K562 (cell line): ENCODE measurements at regions not wholly inside any gene's neighbourhood (a gene's known extent, or its start where the extent isn't known, plus 50 kb on each side); places are given as distances from the start of the nearest gene placed in this dataset.

Source experiments
- ATAC-seq: fragments of 200-7000 bp; cut with Tn5 transposase; 3 replicates; pipeline ENCODE4 v1.9.1; 2020; ENCODE audit warnings: moderate library complexity
- BruUV-seq: library from RNA; stranded (reverse); fragments of 400-500 nt; replicated peaks from 2 replicates; lab custom pipeline; 2021; lab: Mats Ljungman, UMichigan
- CTCF ChIA-PET: fragments of 300-600 bp; formaldehyde crosslinking; extraction: SDS; loops from one replicate; lab custom pipeline; 2021; ENCODE audit warnings: low intra/inter-chr PET ratio; lab: Yijun Ruan, JAX
- POLR2A ChIA-PET: fragments of 300-600, 350-650 bp; sonication (Branson Sonifier 250); formaldehyde crosslinking; extraction: SDS; loops from one replicate; lab custom pipeline; 2021; ENCODE audit warnings: antibody characterized with exemption, inconsistent platforms; lab: Yijun Ruan, JAX
- DNase-seq, 4 experiments: peaks; one replicate each; pipeline versions ENCODE4 v3.0.0 to v3.0.0-alpha.2; 2011 to 2018; ENCODE audit warnings: low spot score in 3 of 4, mixed read lengths in 3 of 4; ENCODE audit errors: extremely low read depth in 1 of 4
- FAIRE-seq: peaks from 2 replicates; lab custom pipeline; 2011; peaks lifted over from hg19 to GRCh38; lab: Jason Lieb, UNC
- H2AFZ ChIP-seq: 2 replicates; pipeline ENCODE4 v1.6.0; 2011; ENCODE audit warnings: low read depth, low read length, control low read depth, inconsistent platforms
- H3K27ac ChIP-seq: fragments of 200-600 bp; 3 replicates; pipeline ENCODE4 v1.8.0; 2011; ENCODE audit warnings: low read depth, mild to moderate bottlenecking, control low read depth, inconsistent platforms, low read length, moderate library complexity, mixed read lengths; ENCODE audit errors: extremely low read depth
- H3K27me3 ChIP-seq, 2 experiments: fragments of 300-600 bp in 1 of 2; 2 replicates in 1 of 2; 3 replicates in 1 of 2; pipeline versions ENCODE4 v1.6.0 to v1.8.0; 2011; ENCODE audit warnings: inconsistent platforms in 2 of 2, low read length in 2 of 2, mild to moderate bottlenecking in 1 of 2, mixed read lengths in 1 of 2, moderate library complexity in 1 of 2; ENCODE audit not compliant: control insufficient read depth in 2 of 2, insufficient read depth in 2 of 2
- H3K36me3 ChIP-seq: fragments of 300-600 bp; 3 replicates; pipeline ENCODE4 v1.8.0; 2011; ENCODE audit warnings: mild to moderate bottlenecking, low read length, inconsistent platforms; ENCODE audit not compliant: control insufficient read depth, insufficient read depth
- H3K4me1 ChIP-seq, 2 experiments: fragments of 200-600 bp in 1 of 2; replicated peaks in 1 of 2; 2 replicates in 1 of 2; 3 replicates in 1 of 2; pipeline versions ENCODE4 v1.5.1 to v1.8.0; 2011; ENCODE audit warnings: inconsistent platforms in 2 of 2, low read length in 2 of 2, mild to moderate bottlenecking in 1 of 2, mixed read lengths in 1 of 2, moderate library complexity in 1 of 2; ENCODE audit not compliant: control insufficient read depth in 2 of 2, insufficient read depth in 2 of 2
- H3K4me2 ChIP-seq: 2 replicates; pipeline ENCODE4 v1.6.1; 2011; ENCODE audit warnings: low read length, control low read depth, inconsistent platforms, mixed read lengths; ENCODE audit not compliant: insufficient read depth
- H3K4me3 ChIP-seq: fragments of 200-600 bp; sonication (generic), shearing (Covaris generic); 2 replicates; pipeline ENCODE4 v1.5.1; 2016; ENCODE audit warnings: control low read depth, inconsistent platforms
- H3K79me2 ChIP-seq: fragments of 200-600 bp; 3 replicates; pipeline ENCODE4 v1.8.0; 2011; ENCODE audit warnings: low read length, inconsistent platforms; ENCODE audit not compliant: control insufficient read depth, insufficient read depth
- H3K9ac ChIP-seq, 2 experiments: 2 replicates each; pipeline versions ENCODE4 v1.6.0 to v1.6.1; 2011; ENCODE audit warnings: low read depth in 2 of 2, low read length in 2 of 2, control low read depth in 1 of 2, inconsistent platforms in 1 of 2, mild to moderate bottlenecking in 1 of 2, mixed read lengths in 1 of 2; ENCODE audit not compliant: insufficient read depth in 1 of 2
- H3K9me1 ChIP-seq: one replicate; pipeline ENCODE4 v1.6.0; 2011; ENCODE audit warnings: inconsistent platforms, mild to moderate bottlenecking, low read length, moderate library complexity; ENCODE audit not compliant: control insufficient read depth, insufficient read depth
- H3K9me3 ChIP-seq: replicated peaks from 2 replicates; pipeline ENCODE4 v1.5.1; 2011; ENCODE audit warnings: low read depth, low read length, inconsistent platforms; ENCODE audit not compliant: control insufficient read depth, insufficient read depth
- H4K20me1 ChIP-seq: replicated peaks from 2 replicates; pipeline ENCODE4 v1.6.1; 2011; ENCODE audit warnings: low read length, inconsistent platforms, mixed read lengths; ENCODE audit not compliant: control insufficient read depth, insufficient read depth
- ASH1L ChIP-seq: fragments of 450-650 bp; IDR thresholded peaks from 2 replicates; pipeline ENCODE4 v1.6.1; 2018; ENCODE audit warnings: borderline replicate concordance, mild to moderate bottlenecking, low read depth; ENCODE audit not compliant: partially characterized antibody
- DMBX1 ChIP-seq: fragments of 250-450 bp; sonication (Bioruptor Pico); IDR thresholded peaks from 2 replicates; pipeline ENCODE4 v1.8.0; 2022; ENCODE audit warnings: inconsistent platforms, mild to moderate bottlenecking, moderate library complexity, borderline replicate concordance
- HOXB6 ChIP-seq: fragments of 250-450 bp; sonication (Bioruptor Pico); IDR thresholded peaks from 2 replicates; pipeline ENCODE4 v1.5.1; 2022; ENCODE audit warnings: mild to moderate bottlenecking, borderline replicate concordance
- ILK ChIP-seq: fragments of 450-650 bp; IDR thresholded peaks from 2 replicates; pipeline ENCODE4 v1.6.1; 2016; ENCODE audit warnings: missing genetic modification characterization, low read depth, mild to moderate bottlenecking, missing compliant biosample characterization, moderate library complexity, borderline replicate concordance
- MTA1 ChIP-seq: fragments of 450-650 bp; IDR thresholded peaks from 2 replicates; pipeline ENCODE4 v1.6.1; 2017; ENCODE audit warnings: borderline replicate concordance
- NFE2L1 ChIP-seq: fragments of 450-650 bp; IDR thresholded peaks from 2 replicates; pipeline ENCODE4 v1.6.1; 2016; ENCODE audit warnings: missing genetic modification characterization, low read depth, mild to moderate bottlenecking, missing compliant biosample characterization, moderate library complexity, borderline replicate concordance
- RBM22 ChIP-seq: fragments of 200-400 bp; formaldehyde crosslinking; IDR thresholded peaks from 2 replicates; pipeline ENCODE4 v1.6.1; 2018; ENCODE audit warnings: low read length, low read depth; ENCODE audit not compliant: poor library complexity, severe bottlenecking
- RBM25 ChIP-seq: fragments of 200-400 bp; formaldehyde crosslinking; IDR thresholded peaks from 2 replicates; pipeline ENCODE4 v1.6.1; 2018; ENCODE audit warnings: low read length, low read depth, moderate library complexity; ENCODE audit not compliant: severe bottlenecking
- SFPQ ChIP-seq: fragments of 200-400 bp; formaldehyde crosslinking; IDR thresholded peaks from 2 replicates; pipeline ENCODE4 v1.6.1; 2017; ENCODE audit warnings: mild to moderate bottlenecking, low read depth, low read length, moderate library complexity
- TBP ChIP-seq: optimal IDR thresholded peaks from 2 replicates; pipeline ENCODE3; 2011; ENCODE audit warnings: low read depth, low read length, improper control_type of control experiment
- ZNF3 ChIP-seq: fragments of 250-450 bp; sonication (Bioruptor Pico); IDR thresholded peaks from 2 replicates; pipeline ENCODE4 v1.5.0; 2021; ENCODE audit warnings: mild to moderate bottlenecking, moderate library complexity
- ZNF518B ChIP-seq: fragments of 250-450 bp; sonication (Bioruptor Pico); IDR thresholded peaks from 2 replicates; pipeline ENCODE4 v1.5.0; 2021; ENCODE audit warnings: mild to moderate bottlenecking, moderate library complexity
- ZNF551 ChIP-seq: fragments of 250-450 bp; sonication (Bioruptor Pico); IDR thresholded peaks from 2 replicates; pipeline ENCODE4 v1.5.0; 2021; ENCODE audit warnings: mild to moderate bottlenecking, moderate library complexity
- ZNF561 ChIP-seq: fragments of 450-650 bp; formaldehyde crosslinking; conservative IDR thresholded peaks from 2 replicates; pipeline ENCODE4 v1.4.0; 2020; ENCODE audit warnings: mild to moderate bottlenecking, moderate library complexity
- ZNF699 ChIP-seq: fragments of 250-450 bp; sonication (Bioruptor Pico); IDR thresholded peaks from 2 replicates; pipeline ENCODE4 v1.8.0; 2021; ENCODE audit warnings: mild to moderate bottlenecking, moderate library complexity; ENCODE audit not compliant: insufficient replicate concordance
- WGBS: fragments of 100-300 bp; shearing (Covaris generic); methylation state at CpG from one replicate; pipeline ENCODE4 v1.1.6; 2016; ENCODE audit warnings: low coverage, mixed read lengths; ENCODE audit not compliant: insufficient coverage; ENCODE audit errors: missing lambda C conversion rate; 5-methylcytosine and 5-hydroxymethylcytosine counted together
- in situ Hi-C: fragments of 300-500 bp; cut with MboI; formaldehyde crosslinking; loops from 4 replicates; pipeline ENCODE4 v1.15.0; 2018; ENCODE audit warnings: inconsistent platforms, mixed read lengths
- intact Hi-C: fragments of 100-400 bp; cut with micrococcal nuclease; formaldehyde crosslinking; loops from 2 replicates; pipeline ENCODE4 v1.14.2; 2022
- TF ChIP-seq, protein P1 (sequence below): fragments of 250-450 bp; sonication (Bioruptor Pico); IDR thresholded peaks from 2 replicates; pipeline ENCODE4 v1.8.0; 2022; ENCODE audit warnings: moderate library complexity, mild to moderate bottlenecking, inconsistent platforms

DNA sequence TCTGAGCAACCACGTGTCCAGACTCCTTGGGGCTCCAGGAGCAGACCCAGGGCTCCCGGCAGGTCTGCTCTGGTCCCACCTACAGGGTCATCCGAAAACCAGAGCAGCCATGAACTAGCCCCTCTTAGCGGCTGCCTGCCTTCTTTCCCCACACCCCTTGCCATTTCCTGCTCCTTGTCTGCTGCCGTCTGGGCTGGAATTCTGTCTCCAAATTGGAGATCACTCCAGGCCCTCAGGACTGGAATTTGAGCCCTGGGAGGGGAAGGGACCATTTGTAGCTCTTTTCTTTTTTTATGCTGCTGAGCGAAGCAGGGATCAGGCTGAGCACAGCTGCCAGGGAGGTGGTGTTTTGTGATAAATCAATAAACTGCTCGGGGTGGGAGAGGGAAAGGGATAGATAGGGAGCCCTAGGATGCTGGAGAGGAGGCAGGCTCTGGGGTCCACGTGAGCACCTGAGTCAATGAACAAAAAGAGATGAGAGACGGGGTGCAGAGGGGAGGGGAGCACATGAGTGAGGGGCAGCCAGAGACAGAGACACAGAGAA lies 257.5 kb downstream of the ENGASE start:
- H2AFZ ChIP-seq, result no peak overlapping the region
- 5% methylated on average over 9 of the region's 9 CpGs for WGBS
- H3K27me3 ChIP-seq, result peaks cover 0 to 37% of the 10 kb centered on the region in 2 experiments; a peak in 4 of 5 replicates
- FAIRE-seq (no peak), DNase-seq (no peak)
- in situ Hi-C loops, result no loop called here
- H3K79me2 ChIP-seq, result no peaks in the 10 kb centered on the region
- no peaks in the 10 kb centered on the region for H3K9me1 ChIP-seq
- no peak overlapping the region for H3K4me2 ChIP-seq
- no TSS peak for BruUV-seq
- POLR2A ChIA-PET, result no interaction called here
- CTCF ChIA-PET, result no interaction called here
- TF ChIP-seq MTA1 (no peak), DMBX1 (CRISPR knock-in tag) (no peak), ZNF699 (CRISPR knock-in tag) (no peak), NFE2L1 (no peak), SFPQ (no peak), RBM25 (no peak), ZNF561 (no peak), RBM22 (no peak), ZNF3 (CRISPR knock-in tag) (no peak), ILK (no peak), HOXB6 (no peak), TBP (no peak), ASH1L (no peak), ZNF551 (CRISPR knock-in tag) (no peak), ZNF518B (CRISPR knock-in tag) (no peak)
- TF ChIP-seq, protein P1, sequence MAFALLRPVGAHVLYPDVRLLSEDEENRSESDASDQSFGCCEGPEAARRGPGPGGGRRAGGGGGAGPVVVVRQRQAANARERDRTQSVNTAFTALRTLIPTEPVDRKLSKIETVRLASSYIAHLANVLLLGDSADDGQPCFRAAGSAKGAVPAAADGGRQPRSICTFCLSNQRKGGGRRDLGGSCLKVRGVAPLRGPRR, result no peak
- TF ChIP-seq, all 486 proteins: peak for 0
- H3K4me1 ChIP-seq, result no peaks in the 10 kb centered on the region
- intact Hi-C loops, result no loop called here
- no peaks in the 10 kb centered on the region for H3K36me3 ChIP-seq
- H3K4me3 ChIP-seq, result no peak overlapping the region
- H3K9me3 ChIP-seq, result no peaks in the 10 kb centered on the region
- H3K27ac ChIP-seq, result no peak overlapping the region
- no peak for ATAC-seq
- 0 out of 2 replicates have a peak, but pooled peaks cover 20% of the 10 kb centered on the region for H4K20me1 ChIP-seq
- H3K9ac ChIP-seq, result no peak overlapping the region
